ENCODE measurements at regions not wholly inside any gene's neighbourhood (a gene's known extent, or its start where the extent isn't known, plus 50 kb on each side); places are given as distances from the start of the nearest gene placed in this dataset.

DNA sequence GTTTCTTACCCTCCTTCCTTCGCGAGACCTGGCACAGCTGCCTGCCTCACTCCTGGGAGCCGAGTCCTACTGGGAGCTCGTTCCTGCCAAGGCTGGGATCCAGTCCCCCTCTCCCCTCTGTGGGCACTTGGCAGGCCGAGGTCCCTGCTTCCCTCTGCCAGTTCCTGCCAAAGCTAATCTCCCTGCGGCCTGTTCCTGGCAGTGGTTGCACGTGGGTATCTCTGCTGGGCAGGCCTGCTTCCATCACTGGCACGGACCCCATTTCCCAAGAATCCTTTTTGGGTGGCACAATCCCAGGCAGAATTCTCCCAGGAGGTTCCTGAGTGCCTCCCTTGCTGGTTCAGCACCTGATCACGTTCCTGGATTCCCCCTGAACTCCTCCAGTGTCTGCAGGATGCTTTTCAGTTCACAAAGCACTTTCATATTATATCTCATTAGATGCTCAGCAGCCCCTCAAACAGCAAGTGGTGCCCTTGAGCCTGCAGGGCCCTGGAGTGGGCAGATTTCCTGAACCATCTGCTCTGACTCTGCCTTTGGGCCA, 96.5 kb downstream of the RRM1 start:
- TF ChIP-seq POLR2A (IDR thresholded peaks at IDR 0.05) (no peak), EP300 (IDR thresholded peaks at IDR 0.05) (no peak)
- TF ChIP-seq, protein P1, sequence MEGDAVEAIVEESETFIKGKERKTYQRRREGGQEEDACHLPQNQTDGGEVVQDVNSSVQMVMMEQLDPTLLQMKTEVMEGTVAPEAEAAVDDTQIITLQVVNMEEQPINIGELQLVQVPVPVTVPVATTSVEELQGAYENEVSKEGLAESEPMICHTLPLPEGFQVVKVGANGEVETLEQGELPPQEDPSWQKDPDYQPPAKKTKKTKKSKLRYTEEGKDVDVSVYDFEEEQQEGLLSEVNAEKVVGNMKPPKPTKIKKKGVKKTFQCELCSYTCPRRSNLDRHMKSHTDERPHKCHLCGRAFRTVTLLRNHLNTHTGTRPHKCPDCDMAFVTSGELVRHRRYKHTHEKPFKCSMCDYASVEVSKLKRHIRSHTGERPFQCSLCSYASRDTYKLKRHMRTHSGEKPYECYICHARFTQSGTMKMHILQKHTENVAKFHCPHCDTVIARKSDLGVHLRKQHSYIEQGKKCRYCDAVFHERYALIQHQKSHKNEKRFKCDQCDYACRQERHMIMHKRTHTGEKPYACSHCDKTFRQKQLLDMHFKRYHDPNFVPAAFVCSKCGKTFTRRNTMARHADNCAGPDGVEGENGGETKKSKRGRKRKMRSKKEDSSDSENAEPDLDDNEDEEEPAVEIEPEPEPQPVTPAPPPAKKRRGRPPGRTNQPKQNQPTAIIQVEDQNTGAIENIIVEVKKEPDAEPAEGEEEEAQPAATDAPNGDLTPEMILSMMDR (IDR thresholded peaks at IDR 0.05): no peak
